Prostate gland (tissue), 2 donors: ENCODE measurements at regions not wholly inside any gene's neighbourhood (a gene's known extent, or its start where the extent isn't known, plus 50 kb on each side); places are given as distances from the start of the nearest gene placed in this dataset.

ENCODE experiments used
- POLR2A ChIP-seq: fragments of 450-650 bp; IDR thresholded peaks from one replicate; pipeline ENCODE4 v1.6.1; 2016; ENCODE audit warnings: antibody characterized with exemption, mild to moderate bottlenecking
- POLR2AphosphoS5 ChIP-seq: sonication (generic); formaldehyde crosslinking; IDR thresholded peaks from one replicate; pipeline ENCODE4 v1.6.1; 2017; ENCODE audit warnings: antibody characterized with exemption
- TF ChIP-seq, protein P1 (sequence below), 4 experiments: fragments of 200-600 bp in 2 of 4; fragments of 450-650 bp in 2 of 4; sonication (generic) in 2 of 4; IDR thresholded peaks; 1 replicate in 3 of 4; 2 replicates in 1 of 4; pipeline ENCODE4 v1.5.1; 2016 to 2019; ENCODE audit warnings: antibody characterized with exemption in 4 of 4, mild to moderate bottlenecking in 2 of 4, moderate library complexity in 2 of 4

DNA sequence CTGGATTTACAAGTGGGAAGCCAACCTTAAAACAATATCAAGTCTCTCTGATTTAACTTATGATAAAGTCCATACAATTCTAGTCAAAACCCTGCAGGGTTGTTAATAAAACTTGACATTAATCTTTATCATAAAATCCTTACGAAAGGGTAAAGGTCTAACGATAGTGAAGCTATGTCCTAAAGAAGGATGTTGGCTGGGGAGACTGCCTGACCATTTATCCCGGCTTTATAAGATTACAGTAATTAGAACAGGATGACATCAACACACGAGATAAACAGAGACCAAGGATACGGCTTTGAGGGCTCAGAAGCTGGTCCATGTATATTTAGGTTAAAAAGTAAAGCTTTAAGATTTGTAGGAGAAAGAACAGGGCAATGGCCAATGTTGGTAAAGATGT, 189.0 kb upstream of the COPS8 start:
- TF ChIP-seq POLR2A (no peak), POLR2AphosphoS5 (no peak)
- TF ChIP-seq, protein P1, sequence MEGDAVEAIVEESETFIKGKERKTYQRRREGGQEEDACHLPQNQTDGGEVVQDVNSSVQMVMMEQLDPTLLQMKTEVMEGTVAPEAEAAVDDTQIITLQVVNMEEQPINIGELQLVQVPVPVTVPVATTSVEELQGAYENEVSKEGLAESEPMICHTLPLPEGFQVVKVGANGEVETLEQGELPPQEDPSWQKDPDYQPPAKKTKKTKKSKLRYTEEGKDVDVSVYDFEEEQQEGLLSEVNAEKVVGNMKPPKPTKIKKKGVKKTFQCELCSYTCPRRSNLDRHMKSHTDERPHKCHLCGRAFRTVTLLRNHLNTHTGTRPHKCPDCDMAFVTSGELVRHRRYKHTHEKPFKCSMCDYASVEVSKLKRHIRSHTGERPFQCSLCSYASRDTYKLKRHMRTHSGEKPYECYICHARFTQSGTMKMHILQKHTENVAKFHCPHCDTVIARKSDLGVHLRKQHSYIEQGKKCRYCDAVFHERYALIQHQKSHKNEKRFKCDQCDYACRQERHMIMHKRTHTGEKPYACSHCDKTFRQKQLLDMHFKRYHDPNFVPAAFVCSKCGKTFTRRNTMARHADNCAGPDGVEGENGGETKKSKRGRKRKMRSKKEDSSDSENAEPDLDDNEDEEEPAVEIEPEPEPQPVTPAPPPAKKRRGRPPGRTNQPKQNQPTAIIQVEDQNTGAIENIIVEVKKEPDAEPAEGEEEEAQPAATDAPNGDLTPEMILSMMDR (IDR thresholded peaks at IDR 0.05), result no peak
